GM23338 (cell line): ENCODE measurements at regions not wholly inside any gene's neighbourhood (a gene's known extent, or its start where the extent isn't known, plus 50 kb on each side); places are given as distances from the start of the nearest gene placed in this dataset.
"Not testable (repeated sequence)": the region's sequence is repeated elsewhere in the genome, so short reads cannot be mapped to it uniquely, and the experiment has no call there.

Source experiments
- ATAC-seq: fragments of 200-7000 bp; cut with Tn5 transposase; 3 replicates; pipeline ENCODE4 v1.9.1; 2020
- DNase-seq: peaks from one replicate; pipeline ENCODE4 v3.0.0-alpha.2; 2015; ENCODE audit warnings: low spot score
- H2AFZ ChIP-seq: fragments of 200-600 bp; sonication (generic); 2 replicates; pipeline ENCODE4 v1.8.0; 2016; ENCODE audit warnings: antibody characterized with exemption, mild to moderate bottlenecking, moderate library complexity
- H3F3A ChIP-seq: fragments of 200-600 bp; sonication (generic); replicated peaks from 2 replicates; pipeline ENCODE4 v1.8.0; 2017; ENCODE audit warnings: antibody characterized with exemption, mixed run types, low read depth
- H3K27ac ChIP-seq: fragments of 200-600 bp; sonication (generic); 2 replicates; pipeline ENCODE4 v1.6.1; 2016; ENCODE audit warnings: low read depth
- H3K27me3 ChIP-seq: fragments of 200-600 bp; sonication (generic); 2 replicates; pipeline ENCODE4 v1.8.0; 2016; ENCODE audit warnings: mild to moderate bottlenecking, mixed run types, moderate library complexity; ENCODE audit not compliant: insufficient read depth
- H3K36me3 ChIP-seq: fragments of 200-600 bp; sonication (generic); 2 replicates; pipeline ENCODE4 v1.8.0; 2016; ENCODE audit warnings: mild to moderate bottlenecking; ENCODE audit not compliant: insufficient read depth
- H3K4me1 ChIP-seq: fragments of 200-600 bp; sonication (generic); 2 replicates; pipeline ENCODE4 v1.8.0; 2016; ENCODE audit warnings: mild to moderate bottlenecking, moderate library complexity; ENCODE audit not compliant: insufficient read depth
- H3K4me2 ChIP-seq: fragments of 200-600 bp; sonication (generic); 2 replicates; pipeline ENCODE4 v1.7.1; 2017; ENCODE audit warnings: mixed run types
- H3K4me3 ChIP-seq: fragments of 200-600 bp; sonication (generic); 2 replicates; pipeline ENCODE4 v1.6.1; 2016; ENCODE audit warnings: mixed run types
- H3K79me2 ChIP-seq: fragments of 200-600 bp; sonication (generic); replicated peaks from 2 replicates; pipeline ENCODE4 v1.8.0; 2017; ENCODE audit warnings: mild to moderate bottlenecking; ENCODE audit not compliant: insufficient read depth
- H3K9me2 ChIP-seq: fragments of 200-600 bp; sonication (generic); 2 replicates; pipeline ENCODE4 v1.8.0; 2017; ENCODE audit not compliant: insufficient read depth
- H4K20me1 ChIP-seq: fragments of 200-600 bp; sonication (generic); replicated peaks from 2 replicates; pipeline ENCODE4 v1.8.0; 2017; ENCODE audit warnings: mild to moderate bottlenecking; ENCODE audit not compliant: insufficient read depth
- H3K27ac Mint-ChIP-seq: 2 replicates; pipeline ENCODE4 v1.8.0; 2020; ENCODE audit warnings: inconsistent platforms, mild to moderate bottlenecking, moderate library complexity, mixed read lengths
- H3K27me3 Mint-ChIP-seq: 3 replicates; pipeline ENCODE4 v1.8.0; 2022; ENCODE audit warnings: low read depth, mild to moderate bottlenecking, moderate library complexity, mixed read lengths, inconsistent platforms; ENCODE audit not compliant: insufficient read depth, poor library complexity
- H3K36me3 Mint-ChIP-seq: 3 replicates; pipeline ENCODE4 v1.8.0; 2021; ENCODE audit warnings: low read depth, mild to moderate bottlenecking, inconsistent platforms, moderate library complexity, mixed read lengths
- H3K4me1 Mint-ChIP-seq: 3 replicates; pipeline ENCODE4 v1.8.0; 2020; ENCODE audit warnings: mild to moderate bottlenecking, inconsistent platforms, mixed read lengths
- H3K4me3 Mint-ChIP-seq: 3 replicates; pipeline ENCODE4 v1.8.0; 2021; ENCODE audit warnings: moderate library complexity, mild to moderate bottlenecking, inconsistent platforms, mixed read lengths
- H3K9me3 Mint-ChIP-seq: 3 replicates; pipeline ENCODE4 v1.8.0; 2020; ENCODE audit warnings: moderate library complexity, mild to moderate bottlenecking, inconsistent platforms, mixed read lengths
- CREB1 ChIP-seq: fragments of 250-450 bp; sonication (Bioruptor Pico); IDR thresholded peaks from 2 replicates; pipeline ENCODE4 v1.5.0; 2020; ENCODE audit warnings: low read depth, mild to moderate bottlenecking, moderate library complexity
- EZH2 ChIP-seq: fragments of 200-600 bp; sonication (generic); IDR thresholded peaks from one replicate; pipeline ENCODE4 v1.8.0; 2017; ENCODE audit warnings: antibody characterized with exemption, mild to moderate bottlenecking, low read depth; ENCODE audit not compliant: unreplicated experiment
- POLR2AphosphoS5 ChIP-seq: IDR thresholded peaks from 2 replicates; pipeline ENCODE4 v1.6.1; 2016; ENCODE audit warnings: antibody characterized with exemption, low read depth
- ZNF114 ChIP-seq: fragments of 250-450 bp; sonication (Bioruptor Pico); IDR thresholded peaks from 2 replicates; pipeline ENCODE4 v1.5.0; 2020; ENCODE audit warnings: mild to moderate bottlenecking, moderate library complexity
- ZNF331 ChIP-seq: fragments of 250-450 bp; sonication (Bioruptor Pico); IDR thresholded peaks from 2 replicates; pipeline ENCODE4 v1.5.0; 2020; ENCODE audit warnings: low read depth, mild to moderate bottlenecking, moderate library complexity
- TF ChIP-seq, protein P1 (sequence below): IDR thresholded peaks from one replicate; pipeline ENCODE4 v1.6.1; 2018; ENCODE audit warnings: antibody characterized with exemption; ENCODE audit not compliant: unreplicated experiment
- TF ChIP-seq, protein P2 (sequence below), 2 experiments: fragments of 200-600 bp in 1 of 2; sonication (generic) in 1 of 2; conservative IDR thresholded peaks; 2 replicates each; pipeline versions ENCODE4 v1.5.1 to v1.6.1; 2016 to 2017; ENCODE audit warnings: antibody characterized with exemption in 2 of 2, low read depth in 2 of 2, mild to moderate bottlenecking in 2 of 2, moderate library complexity in 1 of 2
- TF ChIP-seq, protein P3 (sequence below): fragments of 250-450 bp; sonication (Bioruptor Pico); IDR thresholded peaks from 2 replicates; pipeline ENCODE4 v1.5.0; 2020; ENCODE audit warnings: mild to moderate bottlenecking, moderate library complexity
- TF ChIP-seq, protein P4 (sequence below): IDR thresholded peaks from 2 replicates; pipeline ENCODE4 v1.6.1; 2016; ENCODE audit warnings: antibody characterized with exemption

DNA sequence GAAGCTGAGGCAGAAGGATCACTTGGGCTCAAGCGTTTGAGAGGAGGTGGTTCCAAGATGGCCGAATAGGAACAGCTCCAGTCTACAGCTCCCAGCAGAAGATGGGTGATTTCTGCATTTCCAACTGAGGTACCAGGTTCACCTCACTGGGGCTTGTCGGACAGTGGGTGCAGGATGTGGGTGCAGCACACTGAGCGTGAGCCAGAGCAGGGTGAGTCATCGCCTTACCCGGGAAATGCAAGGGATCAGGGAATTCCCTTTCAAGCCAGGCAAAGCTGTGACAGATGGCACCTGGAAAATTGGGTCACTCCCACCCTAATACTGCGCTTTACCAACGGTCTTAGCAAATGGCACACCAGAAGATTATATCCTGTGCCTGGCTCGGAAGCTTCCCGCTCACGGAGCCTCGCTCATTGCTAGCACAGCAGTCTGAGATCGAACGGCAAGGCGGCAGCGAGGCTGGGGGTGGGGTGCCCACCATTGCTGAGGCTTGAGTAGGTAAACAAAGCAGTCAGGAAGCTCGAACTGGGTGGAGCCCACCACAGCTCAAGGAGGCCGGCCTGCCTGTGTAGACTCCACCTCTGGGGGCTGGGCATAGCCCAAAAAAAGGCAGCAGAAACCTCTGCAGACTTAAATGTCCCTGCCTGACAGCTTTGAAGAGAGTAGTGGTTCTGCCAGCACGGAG is 482.6 kb upstream of the DAB2 start:
- peaks cover 35% of the 10 kb centered on the region for H3K9me3 Mint-ChIP-seq
- not testable (repeated sequence) for H3F3A ChIP-seq, DNase-seq, H3K79me2 ChIP-seq, H3K27ac Mint-ChIP-seq, H3K4me1 ChIP-seq, H3K4me1 Mint-ChIP-seq, H3K4me3 ChIP-seq, H3K36me3 ChIP-seq, H3K9me2 ChIP-seq, H3K27ac ChIP-seq, H3K4me2 ChIP-seq, H3K36me3 Mint-ChIP-seq, H2AFZ ChIP-seq, H3K27me3 Mint-ChIP-seq, ATAC-seq, H4K20me1 ChIP-seq, H3K27me3 ChIP-seq, H3K4me3 Mint-ChIP-seq

DNA sequence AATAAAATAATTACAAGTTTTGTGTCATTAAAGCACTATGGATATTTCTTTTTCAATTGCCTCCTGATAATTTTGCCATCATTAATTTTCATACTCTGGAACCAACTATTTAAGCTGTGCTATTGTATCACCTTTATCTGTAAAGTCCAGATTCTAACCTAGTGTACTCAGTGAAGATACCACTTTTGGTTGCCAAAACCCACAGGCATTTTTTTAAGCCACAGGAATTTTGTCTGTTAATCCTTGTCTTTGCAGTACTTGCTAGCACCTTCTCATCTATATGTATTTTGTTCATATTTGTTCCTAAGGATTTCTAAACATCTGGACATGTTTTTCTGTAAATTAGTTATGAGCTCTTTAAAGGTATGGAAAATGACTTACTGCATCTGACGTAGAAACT is 481.4 kb upstream of the DAB2 start:
- Histone ChIP-seq H3K36me3 (no peaks in the 10 kb centered on the region), H4K20me1 (no peaks in the 10 kb centered on the region), H3K79me2 (no peaks in the 10 kb centered on the region), H3F3A (no peaks in the 10 kb centered on the region), H3K27ac (no peak overlapping the region), H3K4me3 (no peak overlapping the region), H3K9me2 (0 out of 2 replicates have a peak, but pooled peaks cover 5% of the 10 kb centered on the region), H3K27me3 (no peaks in the 10 kb centered on the region), H3K4me2 (no peak overlapping the region), H3K4me1 (no peaks in the 10 kb centered on the region), H2AFZ (no peak overlapping the region)
- Mint-ChIP-seq H3K27ac (no peak overlapping the region), H3K36me3 (peaks cover 6% of the 10 kb centered on the region; the same call in 2 of the 3 replicates), H3K4me3 (no peak overlapping the region), H3K27me3 (no peaks in the 10 kb centered on the region), H3K4me1 (no peaks in the 10 kb centered on the region), H3K9me3 (peaks cover 35% of the 10 kb centered on the region)
- ATAC-seq, result no peak
- DNase-seq, result no peak
- TF ChIP-seq, protein P1, sequence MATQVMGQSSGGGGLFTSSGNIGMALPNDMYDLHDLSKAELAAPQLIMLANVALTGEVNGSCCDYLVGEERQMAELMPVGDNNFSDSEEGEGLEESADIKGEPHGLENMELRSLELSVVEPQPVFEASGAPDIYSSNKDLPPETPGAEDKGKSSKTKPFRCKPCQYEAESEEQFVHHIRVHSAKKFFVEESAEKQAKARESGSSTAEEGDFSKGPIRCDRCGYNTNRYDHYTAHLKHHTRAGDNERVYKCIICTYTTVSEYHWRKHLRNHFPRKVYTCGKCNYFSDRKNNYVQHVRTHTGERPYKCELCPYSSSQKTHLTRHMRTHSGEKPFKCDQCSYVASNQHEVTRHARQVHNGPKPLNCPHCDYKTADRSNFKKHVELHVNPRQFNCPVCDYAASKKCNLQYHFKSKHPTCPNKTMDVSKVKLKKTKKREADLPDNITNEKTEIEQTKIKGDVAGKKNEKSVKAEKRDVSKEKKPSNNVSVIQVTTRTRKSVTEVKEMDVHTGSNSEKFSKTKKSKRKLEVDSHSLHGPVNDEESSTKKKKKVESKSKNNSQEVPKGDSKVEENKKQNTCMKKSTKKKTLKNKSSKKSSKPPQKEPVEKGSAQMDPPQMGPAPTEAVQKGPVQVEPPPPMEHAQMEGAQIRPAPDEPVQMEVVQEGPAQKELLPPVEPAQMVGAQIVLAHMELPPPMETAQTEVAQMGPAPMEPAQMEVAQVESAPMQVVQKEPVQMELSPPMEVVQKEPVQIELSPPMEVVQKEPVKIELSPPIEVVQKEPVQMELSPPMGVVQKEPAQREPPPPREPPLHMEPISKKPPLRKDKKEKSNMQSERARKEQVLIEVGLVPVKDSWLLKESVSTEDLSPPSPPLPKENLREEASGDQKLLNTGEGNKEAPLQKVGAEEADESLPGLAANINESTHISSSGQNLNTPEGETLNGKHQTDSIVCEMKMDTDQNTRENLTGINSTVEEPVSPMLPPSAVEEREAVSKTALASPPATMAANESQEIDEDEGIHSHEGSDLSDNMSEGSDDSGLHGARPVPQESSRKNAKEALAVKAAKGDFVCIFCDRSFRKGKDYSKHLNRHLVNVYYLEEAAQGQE, result no peak
- TF ChIP-seq, protein P2, sequence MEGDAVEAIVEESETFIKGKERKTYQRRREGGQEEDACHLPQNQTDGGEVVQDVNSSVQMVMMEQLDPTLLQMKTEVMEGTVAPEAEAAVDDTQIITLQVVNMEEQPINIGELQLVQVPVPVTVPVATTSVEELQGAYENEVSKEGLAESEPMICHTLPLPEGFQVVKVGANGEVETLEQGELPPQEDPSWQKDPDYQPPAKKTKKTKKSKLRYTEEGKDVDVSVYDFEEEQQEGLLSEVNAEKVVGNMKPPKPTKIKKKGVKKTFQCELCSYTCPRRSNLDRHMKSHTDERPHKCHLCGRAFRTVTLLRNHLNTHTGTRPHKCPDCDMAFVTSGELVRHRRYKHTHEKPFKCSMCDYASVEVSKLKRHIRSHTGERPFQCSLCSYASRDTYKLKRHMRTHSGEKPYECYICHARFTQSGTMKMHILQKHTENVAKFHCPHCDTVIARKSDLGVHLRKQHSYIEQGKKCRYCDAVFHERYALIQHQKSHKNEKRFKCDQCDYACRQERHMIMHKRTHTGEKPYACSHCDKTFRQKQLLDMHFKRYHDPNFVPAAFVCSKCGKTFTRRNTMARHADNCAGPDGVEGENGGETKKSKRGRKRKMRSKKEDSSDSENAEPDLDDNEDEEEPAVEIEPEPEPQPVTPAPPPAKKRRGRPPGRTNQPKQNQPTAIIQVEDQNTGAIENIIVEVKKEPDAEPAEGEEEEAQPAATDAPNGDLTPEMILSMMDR (conservative IDR thresholded peaks at IDR 0.05; ENCODE audit: low read depth in 2 of 2), result no peak
- TF ChIP-seq POLR2AphosphoS5 (no peak), ZNF114 (CRISPR knock-in tag) (no peak), EZH2 (no peak), ZNF331 (CRISPR knock-in tag) (no peak), CREB1 (no peak)
- TF ChIP-seq, protein P3, sequence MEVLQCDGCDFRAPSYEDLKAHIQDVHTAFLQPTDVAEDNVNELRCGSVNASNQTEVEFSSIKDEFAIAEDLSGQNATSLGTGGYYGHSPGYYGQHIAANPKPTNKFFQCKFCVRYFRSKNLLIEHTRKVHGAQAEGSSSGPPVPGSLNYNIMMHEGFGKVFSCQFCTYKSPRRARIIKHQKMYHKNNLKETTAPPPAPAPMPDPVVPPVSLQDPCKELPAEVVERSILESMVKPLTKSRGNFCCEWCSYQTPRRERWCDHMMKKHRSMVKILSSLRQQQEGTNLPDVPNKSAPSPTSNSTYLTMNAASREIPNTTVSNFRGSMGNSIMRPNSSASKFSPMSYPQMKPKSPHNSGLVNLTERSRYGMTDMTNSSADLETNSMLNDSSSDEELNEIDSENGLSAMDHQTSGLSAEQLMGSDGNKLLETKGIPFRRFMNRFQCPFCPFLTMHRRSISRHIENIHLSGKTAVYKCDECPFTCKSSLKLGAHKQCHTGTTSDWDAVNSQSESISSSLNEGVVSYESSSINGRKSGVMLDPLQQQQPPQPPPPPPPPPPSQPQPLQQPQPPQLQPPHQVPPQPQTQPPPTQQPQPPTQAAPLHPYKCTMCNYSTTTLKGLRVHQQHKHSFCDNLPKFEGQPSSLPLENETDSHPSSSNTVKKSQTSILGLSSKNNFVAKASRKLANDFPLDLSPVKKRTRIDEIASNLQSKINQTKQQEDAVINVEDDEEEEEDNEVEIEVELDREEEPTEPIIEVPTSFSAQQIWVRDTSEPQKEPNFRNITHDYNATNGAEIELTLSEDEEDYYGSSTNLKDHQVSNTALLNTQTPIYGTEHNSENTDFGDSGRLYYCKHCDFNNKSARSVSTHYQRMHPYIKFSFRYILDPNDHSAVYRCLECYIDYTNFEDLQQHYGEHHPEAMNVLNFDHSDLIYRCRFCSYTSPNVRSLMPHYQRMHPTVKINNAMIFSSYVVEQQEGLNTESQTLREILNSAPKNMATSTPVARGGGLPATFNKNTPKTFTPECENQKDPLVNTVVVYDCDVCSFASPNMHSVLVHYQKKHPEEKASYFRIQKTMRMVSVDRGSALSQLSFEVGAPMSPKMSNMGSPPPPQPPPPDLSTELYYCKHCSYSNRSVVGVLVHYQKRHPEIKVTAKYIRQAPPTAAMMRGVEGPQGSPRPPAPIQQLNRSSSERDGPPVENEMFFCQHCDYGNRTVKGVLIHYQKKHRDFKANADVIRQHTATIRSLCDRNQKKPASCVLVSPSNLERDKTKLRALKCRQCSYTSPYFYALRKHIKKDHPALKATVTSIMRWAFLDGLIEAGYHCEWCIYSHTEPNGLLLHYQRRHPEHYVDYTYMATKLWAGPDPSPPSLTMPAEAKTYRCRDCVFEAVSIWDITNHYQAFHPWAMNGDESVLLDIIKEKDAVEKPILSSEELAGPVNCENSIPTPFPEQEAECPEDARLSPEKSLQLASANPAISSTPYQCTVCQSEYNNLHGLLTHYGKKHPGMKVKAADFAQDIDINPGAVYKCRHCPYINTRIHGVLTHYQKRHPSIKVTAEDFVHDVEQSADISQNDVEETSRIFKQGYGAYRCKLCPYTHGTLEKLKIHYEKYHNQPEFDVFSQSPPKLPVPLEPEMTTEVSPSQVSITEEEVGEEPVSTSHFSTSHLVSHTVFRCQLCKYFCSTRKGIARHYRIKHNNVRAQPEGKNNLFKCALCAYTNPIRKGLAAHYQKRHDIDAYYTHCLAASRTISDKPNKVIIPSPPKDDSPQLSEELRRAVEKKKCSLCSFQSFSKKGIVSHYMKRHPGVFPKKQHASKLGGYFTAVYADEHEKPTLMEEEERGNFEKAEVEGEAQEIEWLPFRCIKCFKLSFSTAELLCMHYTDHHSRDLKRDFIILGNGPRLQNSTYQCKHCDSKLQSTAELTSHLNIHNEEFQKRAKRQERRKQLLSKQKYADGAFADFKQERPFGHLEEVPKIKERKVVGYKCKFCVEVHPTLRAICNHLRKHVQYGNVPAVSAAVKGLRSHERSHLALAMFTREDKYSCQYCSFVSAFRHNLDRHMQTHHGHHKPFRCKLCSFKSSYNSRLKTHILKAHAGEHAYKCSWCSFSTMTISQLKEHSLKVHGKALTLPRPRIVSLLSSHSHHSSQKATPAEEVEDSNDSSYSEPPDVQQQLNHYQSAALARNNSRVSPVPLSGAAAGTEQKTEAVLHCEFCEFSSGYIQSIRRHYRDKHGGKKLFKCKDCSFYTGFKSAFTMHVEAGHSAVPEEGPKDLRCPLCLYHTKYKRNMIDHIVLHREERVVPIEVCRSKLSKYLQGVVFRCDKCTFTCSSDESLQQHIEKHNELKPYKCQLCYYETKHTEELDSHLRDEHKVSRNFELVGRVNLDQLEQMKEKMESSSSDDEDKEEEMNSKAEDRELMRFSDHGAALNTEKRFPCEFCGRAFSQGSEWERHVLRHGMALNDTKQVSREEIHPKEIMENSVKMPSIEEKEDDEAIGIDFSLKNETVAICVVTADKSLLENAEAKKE (CRISPR knock-in tag), result no peak
- TF ChIP-seq, protein P4, sequence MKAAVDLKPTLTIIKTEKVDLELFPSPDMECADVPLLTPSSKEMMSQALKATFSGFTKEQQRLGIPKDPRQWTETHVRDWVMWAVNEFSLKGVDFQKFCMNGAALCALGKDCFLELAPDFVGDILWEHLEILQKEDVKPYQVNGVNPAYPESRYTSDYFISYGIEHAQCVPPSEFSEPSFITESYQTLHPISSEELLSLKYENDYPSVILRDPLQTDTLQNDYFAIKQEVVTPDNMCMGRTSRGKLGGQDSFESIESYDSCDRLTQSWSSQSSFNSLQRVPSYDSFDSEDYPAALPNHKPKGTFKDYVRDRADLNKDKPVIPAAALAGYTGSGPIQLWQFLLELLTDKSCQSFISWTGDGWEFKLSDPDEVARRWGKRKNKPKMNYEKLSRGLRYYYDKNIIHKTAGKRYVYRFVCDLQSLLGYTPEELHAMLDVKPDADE, result no peak
